GM19324 (cell line): ENCODE measurements at regions not wholly inside any gene's neighbourhood (a gene's known extent, or its start where the extent isn't known, plus 50 kb on each side); places are given as distances from the start of the nearest gene placed in this dataset.

Experiments used
- ATAC-seq: cut with Tn5 transposase; IDR thresholded peaks from one replicate; pipeline ENCODE4 v1.9.1; 2021; ENCODE audit warnings: mild to moderate bottlenecking, moderate library complexity; ENCODE audit not compliant: unreplicated experiment, low FRiP score

DNA sequence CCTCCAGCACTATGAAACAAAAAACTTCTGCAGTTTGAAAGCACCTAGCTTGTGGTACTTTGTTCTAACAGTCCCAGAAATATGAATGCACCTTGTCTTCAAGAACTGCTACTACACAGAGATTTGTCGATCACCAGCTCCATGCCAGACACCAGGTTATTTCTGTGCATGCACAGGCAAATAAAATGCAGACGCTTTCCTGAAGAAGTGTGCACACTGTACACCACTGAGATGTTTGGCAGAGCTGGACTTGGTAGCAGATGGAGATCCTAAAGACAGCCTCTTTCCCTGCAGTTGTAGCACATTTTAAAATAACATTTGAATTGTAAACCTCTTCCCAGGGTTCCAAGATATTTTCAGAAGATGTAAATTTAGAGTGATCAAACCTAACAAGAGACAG lies 730.0 kb downstream of the MTRR start:
- ATAC-seq = no peak

DNA sequence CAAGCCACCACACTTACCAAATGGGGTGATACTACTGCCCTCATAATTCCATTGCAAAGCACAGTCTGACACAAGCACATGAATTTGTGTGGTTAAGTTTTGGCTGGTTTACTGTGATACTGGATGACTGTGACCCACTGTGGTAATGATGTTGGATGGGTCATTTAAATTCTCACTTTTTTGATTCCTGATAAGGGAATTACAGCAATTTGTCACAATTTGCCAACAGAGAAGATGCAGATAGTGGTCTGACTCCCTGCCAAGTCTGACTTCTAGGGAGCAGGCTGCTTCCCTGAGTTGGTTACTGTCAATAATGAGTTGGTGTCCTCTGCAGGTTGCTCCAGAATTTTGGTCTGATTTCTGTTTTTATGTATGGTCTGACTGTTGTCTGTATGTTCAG lies 731.9 kb downstream of the MTRR start:
- no peak for ATAC-seq

DNA sequence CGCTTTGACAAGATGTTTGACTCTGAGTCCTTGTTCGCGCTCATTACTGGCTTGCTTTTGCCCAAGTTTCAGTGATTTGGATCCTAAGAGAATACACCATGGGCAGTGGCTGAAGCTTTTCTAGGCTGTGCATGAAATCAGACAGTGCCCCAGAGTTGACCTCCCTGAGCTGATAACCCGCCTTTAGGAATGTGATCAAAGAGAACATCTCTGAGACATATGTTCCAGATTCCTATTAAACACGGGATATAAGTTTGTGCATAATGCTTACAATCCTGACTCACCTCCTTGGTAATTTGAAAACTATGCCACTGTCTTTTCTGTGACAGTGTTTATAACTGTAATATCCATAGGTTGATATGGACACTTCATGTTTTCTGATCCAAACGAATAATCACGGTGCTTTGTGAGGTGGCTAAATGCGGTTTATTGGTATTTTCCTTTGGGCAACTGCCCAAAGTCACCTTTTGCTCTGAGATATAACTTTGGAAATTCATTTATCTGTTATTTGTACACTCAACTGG lies 732.9 kb downstream of the MTRR start:
- no peak for ATAC-seq

DNA sequence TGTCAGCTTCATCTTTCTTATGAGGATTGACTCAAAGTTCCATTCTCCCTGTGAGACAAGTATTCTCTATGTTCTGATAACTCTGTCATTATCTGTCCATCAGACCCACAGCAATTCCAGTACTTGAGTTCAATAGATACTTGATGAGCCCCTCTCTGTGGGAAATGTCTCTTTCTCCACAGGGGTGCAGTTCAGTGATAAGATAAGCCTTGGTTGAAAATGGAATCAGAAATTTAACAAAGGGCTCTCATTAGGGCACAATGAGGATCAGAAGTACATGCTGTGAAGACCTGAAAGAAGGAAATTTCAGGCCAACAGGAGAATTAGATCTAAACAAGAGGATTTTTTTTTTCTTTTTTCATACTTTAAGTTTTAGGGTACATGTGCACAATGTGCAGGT lies 737.3 kb downstream of the MTRR start:
- ATAC-seq = no peak

DNA sequence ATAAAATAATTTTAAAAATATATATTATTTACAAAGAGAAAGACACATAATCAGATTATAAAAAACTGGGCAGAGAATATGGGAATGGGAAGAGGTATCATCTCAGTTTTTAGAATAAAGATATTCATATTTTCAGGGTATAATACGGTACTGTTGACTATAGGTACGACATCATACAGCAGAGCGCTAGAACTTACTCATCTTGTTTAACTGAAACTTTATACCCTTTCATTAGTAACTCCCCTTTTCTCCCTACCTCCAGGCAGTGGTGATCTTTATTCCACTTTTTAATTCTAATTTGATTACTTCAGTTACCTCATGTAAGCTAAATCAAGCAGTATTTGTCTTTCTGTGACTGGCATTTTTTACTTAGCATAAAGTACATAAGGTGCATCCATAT lies 742.1 kb downstream of the MTRR start:
- ATAC-seq = no peak

DNA sequence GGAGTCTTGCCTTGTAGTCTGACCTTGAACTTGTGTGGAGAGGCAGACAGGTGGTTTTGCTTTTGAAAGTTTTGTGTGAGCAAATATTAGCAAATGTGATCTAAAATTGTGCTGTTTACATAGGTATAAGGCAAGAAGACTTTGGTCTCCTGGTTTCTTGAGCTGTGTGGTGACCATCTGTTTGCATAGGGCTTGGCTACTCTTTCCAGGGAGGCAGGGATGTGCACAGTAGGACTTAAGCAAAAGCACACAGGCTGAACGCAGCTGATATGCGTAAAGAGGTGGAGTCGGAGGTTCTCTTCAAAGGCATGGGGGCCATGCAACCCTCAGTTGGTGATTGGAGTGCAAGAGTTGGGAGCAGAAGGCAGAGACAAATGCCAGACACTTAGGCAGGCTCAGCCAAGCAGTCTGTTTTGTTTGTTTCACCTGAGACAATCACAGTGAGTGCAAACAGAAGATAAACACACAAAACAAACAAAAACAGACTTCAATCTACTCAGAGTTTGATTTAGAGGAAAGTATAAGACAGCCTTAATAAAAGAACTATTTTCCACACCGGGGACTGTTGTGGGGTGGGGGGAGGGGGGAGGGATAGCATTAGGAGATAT lies 744.2 kb downstream of the MTRR start:
- ATAC-seq = no peak

DNA sequence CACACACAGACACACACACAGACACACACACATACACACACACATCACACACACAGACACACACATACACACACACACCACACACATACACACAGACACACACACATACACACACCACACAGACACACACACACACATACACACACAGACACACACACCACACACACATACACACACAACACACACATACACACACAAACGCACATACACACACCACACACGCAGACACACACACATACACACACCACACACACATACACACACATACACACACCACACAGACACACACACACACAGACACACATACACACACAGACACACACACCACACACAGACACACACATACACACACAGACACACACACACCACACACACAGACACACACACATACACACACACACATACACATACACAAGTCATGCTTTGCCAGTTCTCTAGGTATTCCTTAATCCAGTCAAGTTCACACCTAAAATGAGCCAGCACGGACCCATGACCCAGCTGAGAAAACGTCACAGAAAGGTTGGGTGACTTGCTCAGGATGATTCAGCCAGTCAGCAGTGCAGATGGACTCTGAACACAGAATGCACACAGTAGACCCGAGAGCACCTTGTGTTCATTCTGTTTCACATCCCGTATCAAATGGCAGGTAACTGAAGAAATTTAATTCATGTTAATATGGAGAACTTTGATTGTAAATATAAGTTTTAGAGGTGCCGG lies 746.4 kb downstream of the MTRR start:
- no peak for ATAC-seq

DNA sequence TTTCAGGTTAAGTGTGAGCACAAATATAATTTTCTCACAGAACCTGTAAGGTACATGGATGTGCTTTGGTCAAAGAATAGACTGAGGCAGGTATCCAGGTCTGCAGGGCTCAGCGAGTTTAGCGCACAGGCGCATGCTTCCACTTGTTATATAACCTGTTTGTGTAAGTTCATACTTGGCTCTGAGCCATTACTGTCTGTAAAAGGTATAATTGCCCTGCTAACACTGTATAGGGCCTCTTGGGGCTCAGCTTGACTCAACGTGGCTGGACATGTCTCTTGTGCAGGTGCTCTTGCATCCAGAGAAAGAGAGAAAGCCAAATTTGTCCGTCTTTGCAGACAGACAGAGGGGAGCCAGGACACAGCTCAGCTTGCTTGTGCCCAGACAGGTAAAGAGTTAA lies 759.6 kb downstream of the MTRR start:
- ATAC-seq = no peak

DNA sequence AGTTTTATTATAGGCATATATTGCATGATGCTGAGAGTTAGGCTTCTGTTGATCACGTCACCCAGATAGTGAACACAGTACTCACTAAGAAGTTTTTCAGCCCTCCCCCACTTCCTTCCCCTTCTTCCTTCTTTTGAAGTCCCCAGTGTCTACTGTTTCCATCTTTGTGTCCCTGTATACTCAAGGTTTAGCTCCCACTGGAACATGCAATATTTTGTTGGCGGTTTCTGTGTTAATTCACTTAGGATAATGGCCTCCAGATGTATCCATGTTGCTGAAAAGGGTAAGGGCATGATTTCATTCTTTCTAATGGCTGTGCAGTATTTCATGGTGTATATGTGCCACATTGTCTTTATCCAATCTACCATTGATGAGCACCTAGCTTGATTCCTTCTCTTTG lies 764.3 kb downstream of the MTRR start:
- no peak for ATAC-seq

DNA sequence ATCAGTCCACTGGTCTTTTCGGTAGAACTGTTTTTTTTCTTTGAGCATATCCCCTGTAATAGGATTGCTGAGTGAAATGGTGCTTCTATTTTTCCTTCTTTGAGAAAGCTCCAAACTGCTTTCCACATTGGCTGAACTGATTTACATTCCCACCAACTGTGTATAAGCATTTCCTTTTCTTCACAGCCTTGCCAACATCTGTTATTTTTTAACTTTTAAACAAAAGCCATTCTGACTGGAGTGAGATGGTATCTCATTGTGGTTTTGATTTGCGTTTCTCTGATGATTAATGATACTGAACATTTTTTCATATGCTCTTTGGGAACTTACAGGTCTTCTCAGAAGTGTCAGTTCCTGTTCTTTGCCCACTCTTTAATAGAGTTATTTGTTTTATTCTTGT lies 764.7 kb downstream of the MTRR start:
- no peak for ATAC-seq

DNA sequence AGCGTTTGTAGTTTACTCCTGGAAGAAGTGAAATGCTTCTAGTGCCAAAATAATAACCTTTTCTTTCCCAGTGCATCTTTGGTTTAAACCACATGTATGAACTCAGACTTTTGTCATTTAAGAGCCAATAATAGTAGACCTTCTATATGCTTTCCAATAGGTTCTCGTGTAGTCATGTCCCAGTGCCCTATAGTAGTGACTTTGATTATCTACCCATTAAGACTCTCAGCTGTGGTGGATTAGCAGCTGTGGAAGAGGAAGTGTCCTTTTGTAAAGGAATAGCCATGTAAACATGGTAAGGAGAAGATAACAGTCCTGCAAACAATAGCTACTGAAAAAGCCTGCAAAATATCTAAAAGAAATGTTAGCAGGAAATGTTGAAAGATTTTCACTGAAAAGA lies 765.3 kb downstream of the MTRR start:
- ATAC-seq = no peak

DNA sequence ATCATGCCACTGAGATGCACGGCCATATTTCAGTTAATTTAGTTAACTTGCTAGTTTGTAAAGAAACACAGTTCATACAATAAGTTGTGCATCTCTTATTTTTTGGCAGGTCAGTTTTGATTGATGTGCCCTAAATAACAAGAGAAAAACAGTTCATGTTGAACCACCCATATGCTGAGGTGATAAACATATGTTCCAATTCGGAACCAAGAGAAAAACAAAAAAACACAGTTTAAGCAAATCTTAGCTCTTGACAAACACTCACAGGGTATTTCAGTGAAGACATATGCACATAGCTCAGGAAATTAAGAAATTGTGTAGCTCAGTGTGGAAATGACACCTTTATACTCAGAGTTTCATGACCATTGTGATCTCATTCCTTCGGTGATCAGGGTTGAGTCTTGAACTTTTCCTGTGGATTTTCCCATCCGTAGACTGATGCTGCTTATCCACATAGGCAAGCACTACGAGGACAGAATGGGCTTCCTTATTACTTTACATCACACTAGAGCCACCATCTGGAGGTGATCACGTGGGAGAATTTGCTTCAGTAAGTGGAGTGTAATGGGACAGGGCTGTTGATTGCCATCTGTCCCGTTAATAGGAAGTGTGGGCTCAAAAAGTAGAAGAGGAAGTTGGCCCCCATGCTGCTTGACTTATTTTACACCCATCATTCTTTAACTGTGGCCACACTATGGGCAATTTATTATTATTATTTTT lies 773.0 kb downstream of the MTRR start:
- no peak for ATAC-seq

DNA sequence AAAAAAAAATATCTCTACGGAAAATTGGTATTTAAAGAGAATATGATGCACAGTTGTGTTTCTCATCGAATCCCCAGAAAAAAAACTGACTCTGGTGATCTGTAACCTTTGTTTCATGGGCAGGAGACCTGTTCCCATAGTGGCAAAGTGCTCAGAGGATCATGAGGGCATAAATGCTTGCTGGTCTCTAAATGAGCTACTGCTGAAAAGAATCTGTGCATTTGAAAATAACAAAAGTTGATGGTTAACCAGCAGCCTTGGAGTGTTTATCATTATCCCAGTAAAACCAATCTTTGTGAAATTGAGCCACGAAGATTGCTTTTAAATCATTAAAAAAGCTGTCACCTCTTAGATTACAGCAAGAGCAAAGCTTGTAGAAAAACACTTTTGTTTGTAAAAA lies 775.4 kb downstream of the MTRR start:
- no peak for ATAC-seq

DNA sequence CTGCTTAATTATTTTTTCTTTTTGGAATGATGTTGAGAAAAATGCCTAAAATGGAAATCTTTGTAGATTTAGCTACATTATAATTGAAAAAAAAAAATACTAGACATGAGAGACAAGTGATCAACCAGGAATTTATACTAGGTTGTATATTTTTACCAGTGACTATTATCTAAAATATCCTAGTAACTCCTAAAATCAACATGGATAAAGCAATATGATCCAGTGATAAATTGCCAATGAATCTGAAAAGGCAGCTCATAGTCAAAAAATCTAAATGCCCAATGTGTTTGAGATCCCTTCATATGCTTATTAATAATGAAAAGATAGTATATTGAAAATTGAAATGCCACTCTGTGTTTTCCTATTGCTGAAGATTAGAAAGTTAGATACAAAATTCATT lies 778.2 kb downstream of the MTRR start:
- ATAC-seq = no peak

DNA sequence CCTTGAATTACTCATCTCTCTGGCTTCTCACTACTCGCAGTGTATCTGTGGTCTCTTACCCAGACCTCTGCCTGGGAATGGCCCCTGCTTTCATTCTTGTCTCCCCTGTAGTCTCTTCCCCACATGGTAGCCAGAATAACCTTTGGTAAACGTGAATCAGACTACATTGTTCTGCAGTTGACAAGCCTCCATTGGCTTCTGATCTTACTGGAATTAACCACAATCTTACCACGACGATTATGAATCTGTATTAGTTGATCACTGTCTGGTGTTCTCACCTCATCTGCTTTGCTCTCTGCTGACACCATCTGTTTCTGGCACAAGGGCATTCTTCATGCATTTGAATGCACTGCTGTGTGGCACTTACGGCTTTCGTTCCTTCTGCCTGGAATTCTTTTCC lies 781.2 kb downstream of the MTRR start:
- no peak for ATAC-seq

DNA sequence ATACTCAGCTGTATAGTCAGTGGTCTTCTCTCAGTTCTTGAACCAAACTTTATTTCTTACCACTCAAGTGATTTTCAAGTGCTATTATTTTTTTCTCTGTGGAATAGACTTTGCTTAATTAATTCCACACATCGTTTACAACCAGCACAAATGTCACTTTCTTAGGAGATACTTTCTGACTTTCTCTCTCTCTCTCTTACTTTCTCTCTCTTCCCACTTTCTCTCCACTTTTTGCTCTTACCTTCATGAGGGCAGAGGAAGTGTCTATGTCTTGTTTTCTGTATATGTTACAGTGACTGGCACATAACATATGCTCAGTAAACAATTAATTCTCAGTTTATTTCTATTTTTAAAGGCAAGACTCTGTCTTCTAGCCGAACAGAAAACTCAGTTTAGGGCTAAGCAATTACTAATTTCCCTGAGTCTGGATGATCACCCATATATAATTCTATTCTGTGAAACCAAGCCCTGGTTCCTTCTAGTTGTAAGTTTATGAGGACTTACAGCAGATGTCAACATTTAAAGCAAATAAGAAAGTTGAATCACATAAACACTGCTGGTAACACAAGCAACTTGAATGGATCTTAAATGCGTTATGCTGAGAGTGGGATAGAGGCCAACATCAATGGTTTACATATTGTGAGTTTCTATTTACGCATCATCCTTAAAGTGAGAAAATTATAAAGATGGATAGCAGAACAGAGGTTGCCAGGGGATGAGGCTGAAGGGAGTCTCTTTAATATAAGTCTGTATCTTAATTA lies 791.4 kb downstream of the MTRR start:
- no peak for ATAC-seq

DNA sequence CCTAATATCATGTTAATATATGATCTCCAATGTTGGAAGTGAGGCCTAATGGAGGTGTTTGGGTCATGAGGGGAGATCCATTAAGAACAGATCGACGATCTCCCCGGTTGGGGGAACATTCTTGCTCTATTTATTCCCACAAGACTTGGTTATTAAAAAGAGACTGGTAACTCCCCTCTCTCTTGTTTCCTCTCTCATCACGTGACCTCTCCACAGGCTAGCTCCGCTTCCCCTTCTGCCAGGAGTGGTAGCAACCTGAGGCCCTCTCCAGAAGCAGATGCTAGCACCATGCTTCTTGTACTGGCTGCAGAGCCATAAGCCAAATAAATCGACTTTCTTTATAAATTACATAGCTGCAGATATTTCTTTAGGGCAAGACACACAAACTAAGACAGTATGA lies 794.4 kb downstream of the MTRR start:
- ATAC-seq = no peak

DNA sequence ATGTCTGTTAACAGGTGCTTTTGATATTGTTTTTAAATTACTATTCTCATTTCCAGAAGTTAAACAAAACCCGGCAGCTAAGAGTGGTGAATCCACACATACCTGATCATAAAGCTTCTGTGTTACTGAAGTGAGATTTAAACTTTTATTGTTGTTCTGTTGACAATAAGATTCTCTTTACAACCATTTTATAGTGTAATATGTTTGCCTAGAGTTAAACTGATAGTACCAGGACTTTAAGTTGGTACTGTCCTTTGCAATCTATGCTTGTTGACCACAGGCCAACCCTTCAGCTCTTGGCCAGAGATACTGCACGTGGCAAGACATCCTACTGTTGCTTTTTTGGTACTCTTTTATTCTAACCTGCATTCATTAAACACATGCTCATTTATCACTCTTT lies 806.2 kb downstream of the MTRR start:
- ATAC-seq = no peak

DNA sequence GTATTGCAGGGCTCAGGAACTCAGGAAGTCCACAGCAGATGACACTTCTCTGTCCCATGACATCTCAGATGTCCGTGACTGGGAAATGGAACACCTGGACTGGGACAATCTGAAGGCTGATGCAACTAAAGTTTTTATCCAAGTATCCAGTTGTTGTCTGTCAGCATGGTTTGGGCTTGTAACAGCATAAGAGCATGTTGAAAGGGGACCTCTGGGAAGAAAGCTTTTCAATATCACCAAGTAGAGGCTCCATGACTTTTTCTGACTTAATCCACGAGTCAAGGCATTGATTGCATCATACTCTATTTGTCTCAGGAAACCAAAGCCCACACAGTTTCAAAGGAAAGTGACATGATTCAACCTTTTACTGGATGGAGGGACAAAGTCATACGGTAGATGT lies 807.7 kb downstream of the MTRR start:
- ATAC-seq = no peak

DNA sequence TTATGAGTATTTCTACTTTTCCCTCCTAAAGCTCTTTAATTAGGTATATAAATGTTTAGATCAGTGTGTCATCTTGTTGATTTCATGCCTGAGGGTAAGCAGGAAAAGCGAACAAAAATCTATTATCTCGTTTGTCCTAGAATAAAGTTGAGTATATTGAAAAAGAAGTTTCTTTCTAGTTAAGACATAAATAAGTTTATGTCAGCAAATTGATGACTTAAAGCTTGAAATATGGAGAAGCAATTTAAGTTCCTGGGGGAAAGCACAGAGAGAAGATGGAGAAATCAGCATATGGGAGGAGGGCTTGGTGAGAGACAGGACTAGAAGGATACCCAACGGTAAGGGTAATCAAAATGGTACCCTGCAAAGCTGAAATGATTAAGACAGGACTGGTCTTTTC lies 813.4 kb downstream of the MTRR start:
- ATAC-seq = no peak

DNA sequence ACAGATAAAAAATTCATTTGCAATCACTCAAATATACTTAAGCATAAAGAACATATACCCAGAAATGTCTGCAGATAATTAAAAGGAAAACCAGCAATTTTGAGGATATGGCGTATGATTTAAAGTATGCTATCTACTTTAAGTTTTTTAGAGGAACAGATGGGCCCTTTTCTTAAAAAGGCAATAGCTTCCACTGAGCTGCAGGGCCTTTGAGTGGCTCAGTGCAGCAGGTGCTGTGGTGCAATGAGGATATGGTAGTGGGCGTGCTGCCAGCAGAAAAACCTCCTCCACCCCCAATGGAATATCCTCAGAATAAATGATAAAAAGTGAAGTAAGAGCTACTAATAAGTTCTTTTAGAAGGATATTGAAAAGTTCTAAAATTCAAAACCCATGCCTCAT lies 814.5 kb downstream of the MTRR start:
- ATAC-seq = no peak
